GM23248 (cell line): ENCODE measurements at regions not wholly inside any gene's neighbourhood (a gene's known extent, or its start where the extent isn't known, plus 50 kb on each side); places are given as distances from the start of the nearest gene placed in this dataset.

Experiments used
- EZH2 ChIP-seq: fragments of 200-600 bp; sonication (generic); IDR thresholded peaks from 2 replicates; pipeline ENCODE4 v1.6.1; 2018; ENCODE audit warnings: antibody characterized with exemption, mild to moderate bottlenecking; ENCODE audit not compliant: insufficient read depth, poor library complexity, severe bottlenecking
- EZH2phosphoT487 ChIP-seq: fragments of 200-600 bp; sonication (generic); IDR thresholded peaks from 2 replicates; pipeline ENCODE4 v1.6.1; 2018; ENCODE audit warnings: antibody characterized with exemption, moderate library complexity, mild to moderate bottlenecking, low read depth; ENCODE audit not compliant: insufficient read depth

- TF ChIP-seq EZH2phosphoT487 (no peak), EZH2 (no peak)
Measured at GRCh38 chr12:105479710-105480109, 149.2 kb downstream of the C12orf75 start.
